HG02885 (cell line): ENCODE measurements at regions not wholly inside any gene's neighbourhood (a gene's known extent, or its start where the extent isn't known, plus 50 kb on each side); places are given as distances from the start of the nearest gene placed in this dataset.
A peak's percentile ranks its signal among the peaks of the same experiment; 100 is the strongest.
"Not testable (repeated sequence)": the region's sequence is repeated elsewhere in the genome, so short reads cannot be mapped to it uniquely, and the experiment has no call there.

Experiments
- ATAC-seq: cut with Tn5 transposase; IDR thresholded peaks from one replicate; pipeline ENCODE4 v1.9.1; 2021; ENCODE audit warnings: mild to moderate bottlenecking; ENCODE audit not compliant: unreplicated experiment, poor library complexity

- ATAC-seq = no peak
These were observed 290.7 kb upstream of the KIAA1217 start for GRCh38 chr10:23918090-23918723.

DNA sequence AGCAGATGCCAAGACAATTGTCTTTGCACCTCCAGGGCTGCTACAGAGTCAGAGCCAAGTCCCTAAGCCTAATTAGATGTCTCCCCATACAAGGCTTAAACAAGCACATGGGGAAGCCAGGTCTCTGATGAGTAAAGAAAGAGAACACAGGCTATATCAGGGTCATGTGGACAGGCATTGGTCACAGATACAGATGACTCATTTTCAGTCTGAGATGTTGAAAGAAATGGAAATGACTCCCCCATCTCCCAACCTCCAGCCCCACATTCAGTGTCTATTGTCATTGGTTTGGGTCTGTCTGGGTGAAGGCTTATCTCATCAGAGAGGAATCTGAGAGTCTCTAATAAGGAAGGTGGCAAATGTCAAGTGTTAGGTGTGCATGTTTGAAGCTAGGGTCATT, 290.1 kb upstream of the KIAA1217 start:
- ATAC-seq = no peak

- no peak for ATAC-seq
These were observed 281.2 kb upstream of the KIAA1217 start for GRCh38 chr10:23927576-23928325.

DNA sequence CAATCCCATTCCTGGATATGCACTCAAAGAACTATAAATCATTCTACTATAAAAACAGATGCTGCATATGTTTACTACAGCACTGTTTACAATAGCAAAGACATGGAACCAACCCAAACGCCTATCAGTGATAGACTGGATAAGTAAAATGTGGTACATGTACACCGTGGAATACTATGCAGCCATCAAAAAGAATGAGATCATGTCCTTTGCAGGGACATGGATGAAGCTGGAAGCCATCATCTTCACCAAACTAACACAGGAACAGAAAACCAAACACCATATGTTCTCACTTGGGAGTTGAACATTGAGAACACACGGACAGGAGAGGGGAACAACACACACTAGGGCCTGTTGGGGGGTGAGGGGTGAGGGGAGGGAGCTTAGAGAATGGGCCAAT, 274.9 kb upstream of the KIAA1217 start:
- not testable (repeated sequence) for ATAC-seq

DNA sequence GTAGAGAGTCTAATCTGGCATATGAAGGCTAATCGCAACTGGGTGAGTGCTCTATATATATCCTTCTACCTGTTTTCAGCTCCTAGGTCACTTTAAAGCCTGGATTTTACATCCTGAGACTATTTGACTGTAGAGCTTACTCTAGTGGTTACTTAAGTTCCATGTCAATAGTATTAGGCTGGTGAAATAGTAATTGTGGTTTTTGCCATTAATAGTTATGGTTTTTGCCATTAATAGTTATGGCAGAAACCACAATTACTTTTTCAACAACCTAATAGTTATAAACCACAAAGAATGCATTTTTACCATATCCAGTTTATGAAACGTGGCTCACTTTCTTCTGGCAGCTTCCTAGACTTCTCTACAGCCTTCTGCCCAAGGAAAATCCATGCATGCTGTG, 263.1 kb upstream of the KIAA1217 start:
- ATAC-seq = no peak

DNA sequence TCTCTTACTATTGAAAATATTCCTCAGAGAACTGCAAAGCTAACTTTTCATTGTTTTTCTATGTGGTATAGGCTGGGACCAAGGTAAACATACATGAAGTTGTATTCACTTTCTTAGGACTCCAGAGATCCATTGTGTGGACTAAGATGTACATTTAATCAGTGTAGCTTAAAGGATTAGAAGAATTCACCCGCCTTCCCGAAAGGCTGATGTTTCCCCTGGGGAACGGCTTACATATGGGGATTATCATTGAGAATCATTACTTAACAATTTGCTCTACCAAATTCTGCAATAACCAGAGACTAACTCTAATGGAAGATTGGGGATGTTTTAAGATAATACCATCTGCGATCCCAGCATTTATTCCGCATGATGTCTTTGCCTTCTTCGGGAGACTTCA, 257.1 kb upstream of the KIAA1217 start:
- no peak for ATAC-seq

- ATAC-seq = no peak
These were observed 253.3 kb upstream of the KIAA1217 start for GRCh38 chr10:23955456-23956225.

GRCh38 chr10:23965123-23965522, 243.8 kb upstream of the KIAA1217 start:
- ATAC-seq = no peak

- ATAC-seq = no peak
These were observed 243.1 kb upstream of the KIAA1217 start for GRCh38 chr10:23965880-23966279.

DNA sequence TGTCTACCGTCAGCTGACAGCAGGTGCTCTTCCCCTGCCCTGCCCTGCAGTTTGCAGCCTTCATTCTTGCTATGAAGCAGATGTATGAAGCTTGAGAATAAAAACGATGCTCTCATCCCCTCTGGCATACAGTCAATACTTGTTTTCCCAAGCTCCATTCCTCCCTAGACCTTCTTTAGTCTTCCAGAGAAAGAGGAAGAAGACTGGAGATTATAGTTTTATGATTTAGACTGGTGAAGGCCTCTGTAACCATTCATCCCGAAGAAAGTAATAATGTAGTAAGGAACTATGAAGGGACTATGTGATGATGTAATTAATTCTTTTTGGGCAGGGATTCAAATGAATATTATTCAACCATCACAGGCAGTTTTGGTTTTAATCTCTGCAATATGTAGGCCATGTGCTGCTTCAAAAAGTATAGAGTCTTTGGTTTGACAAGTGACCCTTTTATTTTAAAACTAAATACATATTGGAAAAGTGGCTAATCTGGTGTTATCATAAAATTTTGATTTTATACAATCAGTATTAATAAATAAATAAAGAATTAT, 242.4 kb upstream of the KIAA1217 start:
- ATAC-seq = no peak

- ATAC-seq = no peak
These were observed 240.6 kb upstream of the KIAA1217 start for GRCh38 chr10:23968301-23968700.

GRCh38 chr10:23974746-23975272, 234.1 kb upstream of the KIAA1217 start:
- no peak for ATAC-seq

DNA sequence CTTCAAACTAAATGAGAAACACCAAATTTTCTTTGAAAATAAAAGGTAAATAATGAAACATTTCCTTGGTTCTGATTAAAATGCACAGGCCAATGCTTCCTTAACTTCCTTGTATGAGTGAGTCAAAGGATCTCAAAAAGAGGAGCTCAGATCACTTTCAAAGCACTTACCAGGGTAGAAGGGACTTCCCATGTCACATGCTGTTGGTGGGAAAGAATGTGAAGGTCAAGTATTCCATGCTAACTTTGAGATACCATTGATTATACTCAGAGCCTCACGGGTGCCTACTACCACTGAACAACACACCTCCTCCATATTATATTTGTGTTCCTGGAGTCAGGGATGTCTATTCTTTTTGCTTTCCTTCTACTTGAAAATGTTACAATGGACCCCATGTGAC, 233.5 kb upstream of the KIAA1217 start:
- ATAC-seq = no peak

- ATAC-seq = no peak
These were observed 232.7 kb upstream of the KIAA1217 start for GRCh38 chr10:23976275-23976674.

- ATAC-seq = no peak
These were observed 230.6 kb upstream of the KIAA1217 start for GRCh38 chr10:23978317-23978716.

DNA sequence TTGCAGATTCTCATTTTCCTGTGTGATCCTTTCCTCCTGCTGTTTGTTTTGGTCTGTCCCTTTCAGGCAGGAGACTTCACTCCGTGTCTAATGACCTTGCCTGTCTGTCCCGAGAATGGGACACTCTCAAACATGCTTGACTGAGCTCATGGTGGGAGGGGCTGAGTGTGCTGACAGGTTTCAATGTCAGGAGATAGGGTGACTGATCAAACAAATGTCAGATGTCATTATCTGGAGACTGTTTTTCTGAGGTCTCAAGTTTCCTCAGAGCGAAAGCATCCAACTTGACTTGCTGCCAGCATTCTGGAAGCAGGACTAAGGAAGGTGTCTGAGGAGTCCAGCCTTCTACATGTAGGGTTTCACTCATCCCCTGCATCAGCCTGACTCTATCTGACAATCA, 228.8 kb upstream of the KIAA1217 start:
- ATAC-seq = no peak

GRCh38 chr10:23981520-23982309, 227.2 kb upstream of the KIAA1217 start:
- ATAC-seq = no peak

DNA sequence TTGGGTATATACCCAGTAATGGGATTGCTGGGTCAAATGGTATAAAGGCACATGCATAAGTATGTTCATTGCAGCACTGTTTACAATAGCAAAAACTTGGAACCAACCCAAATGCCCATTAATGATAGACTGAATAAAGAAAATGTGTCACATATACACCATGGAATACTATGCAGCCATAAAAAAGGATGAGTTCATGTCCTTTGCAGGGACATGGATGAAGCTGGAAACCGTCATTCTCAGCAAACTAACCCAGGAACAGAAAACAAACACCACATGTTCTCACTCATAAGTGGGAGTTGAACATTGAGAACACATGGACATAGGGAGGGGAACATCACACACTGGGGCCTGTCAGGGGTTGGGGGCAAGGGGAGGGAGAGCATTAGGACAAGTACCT, 224.5 kb upstream of the KIAA1217 start:
- ATAC-seq = not testable (repeated sequence)

GRCh38 chr10:23988006-23988405, 220.9 kb upstream of the KIAA1217 start:
- no peak for ATAC-seq

- ATAC-seq = peak; percentile 90
These were observed 214.4 kb upstream of the KIAA1217 start for GRCh38 chr10:23994459-23995046.
